Fibroblast of skin of left quadriceps (primary cell): ENCODE measurements at regions not wholly inside any gene's neighbourhood (a gene's known extent, or its start where the extent isn't known, plus 50 kb on each side); places are given as distances from the start of the nearest gene placed in this dataset.

Source experiments
- DNase-seq, 2 experiments: peaks; one replicate each; pipeline ENCODE4 v3.0.0-alpha.2; 2013; ENCODE audit warnings: low read depth in 2 of 2

DNA sequence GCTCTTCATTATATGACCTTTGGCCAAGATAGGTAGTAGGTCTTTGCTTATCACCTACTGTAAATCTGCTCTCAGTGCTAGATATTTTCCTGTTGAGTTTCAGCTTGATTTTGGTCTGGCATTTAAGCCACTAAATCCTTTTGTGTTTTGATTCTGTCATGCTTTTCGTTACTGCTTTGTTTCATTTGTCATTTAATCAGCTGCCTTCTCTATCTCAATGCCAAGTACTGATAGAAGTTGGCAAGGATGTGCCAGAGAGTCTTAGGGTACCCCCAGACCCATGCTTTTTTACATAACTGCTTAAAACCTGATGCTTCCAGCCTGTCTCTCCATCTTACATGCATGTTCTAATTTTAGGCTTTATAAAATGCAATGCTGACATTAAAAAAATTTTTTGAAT is 300.1 kb upstream of the SASH1 start:
- DNase-seq: no peak

DNA sequence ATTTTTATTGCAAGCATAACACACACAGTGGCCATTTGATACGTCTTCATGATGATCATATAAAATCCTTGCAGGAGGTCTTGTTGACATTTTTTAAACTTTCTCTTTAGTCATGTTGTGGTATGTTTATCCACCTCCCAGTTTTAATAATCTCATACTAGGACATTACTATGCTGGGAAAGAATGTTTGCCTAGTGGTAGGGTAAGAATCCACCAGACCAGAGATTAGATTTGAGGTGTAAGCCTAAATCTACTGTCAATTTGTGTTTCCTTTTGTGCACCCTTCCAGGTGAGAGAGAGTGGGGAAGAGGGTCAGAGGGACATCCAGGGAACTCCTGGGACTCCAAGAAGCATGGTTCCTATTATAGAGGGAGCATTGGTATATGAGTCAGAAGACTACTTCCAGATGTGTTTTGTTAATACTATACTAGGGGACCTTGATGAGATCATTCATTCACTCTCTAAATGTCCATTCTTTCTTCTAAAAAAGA is 298.3 kb upstream of the SASH1 start:
- DNase-seq: peak; percentile 57 to 60

DNA sequence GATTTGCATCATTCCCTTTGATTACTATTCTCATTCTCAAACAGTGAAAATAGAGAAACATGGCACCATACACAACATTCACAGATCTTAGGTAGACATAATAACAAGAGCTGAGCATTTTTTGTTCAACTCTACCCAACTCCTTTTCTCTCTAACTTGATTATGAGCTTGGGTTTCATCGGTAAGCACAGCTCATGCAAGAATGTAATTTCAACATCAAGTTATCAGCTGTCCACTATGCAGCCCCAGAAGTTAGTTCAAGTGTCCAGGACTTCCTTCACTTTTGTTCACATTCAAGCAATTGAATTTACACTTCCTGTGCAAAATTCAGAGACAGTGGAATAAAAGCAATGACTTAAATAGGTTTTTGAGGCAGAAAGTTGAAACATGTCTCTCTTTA is 297.7 kb upstream of the SASH1 start:
- no peak for DNase-seq

DNA sequence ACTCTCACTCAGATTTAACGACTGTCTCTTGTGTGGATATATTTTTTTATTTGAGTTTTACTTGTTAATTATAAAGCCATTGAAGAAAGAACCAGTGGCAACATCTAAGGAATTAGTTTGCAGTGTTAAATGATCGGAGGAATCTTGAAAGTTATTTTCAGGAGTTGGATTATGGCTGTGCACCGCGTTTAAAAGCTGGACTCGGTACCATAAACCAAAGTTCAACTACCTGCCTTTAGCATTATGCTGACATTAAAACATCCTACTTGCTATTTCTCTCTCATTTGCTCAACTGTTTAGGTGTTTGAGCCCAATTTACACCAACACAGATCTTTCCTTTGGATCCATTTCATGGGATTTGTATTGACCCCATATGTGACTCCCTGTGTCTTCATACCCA is 289.4 kb upstream of the SASH1 start:
- DNase-seq: no peak

DNA sequence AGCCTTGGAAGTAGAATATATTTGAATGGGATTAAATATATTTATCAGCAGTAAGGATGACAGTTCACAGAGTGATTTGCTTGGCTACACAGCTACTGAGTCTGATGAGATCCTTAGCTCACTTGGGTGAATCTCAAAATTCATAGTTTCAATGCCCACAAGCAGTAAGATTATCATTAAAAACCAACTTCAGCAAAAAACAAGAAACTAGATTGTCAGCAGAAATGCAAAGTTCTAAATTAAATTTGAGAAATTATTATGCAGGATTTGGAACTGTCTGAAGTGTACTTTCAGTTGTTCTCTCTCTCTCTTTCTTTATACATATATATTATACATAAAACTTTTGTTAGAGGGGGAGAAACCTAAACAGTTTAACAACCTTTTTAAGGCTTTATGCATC is 288.8 kb upstream of the SASH1 start:
- DNase-seq: no peak

DNA sequence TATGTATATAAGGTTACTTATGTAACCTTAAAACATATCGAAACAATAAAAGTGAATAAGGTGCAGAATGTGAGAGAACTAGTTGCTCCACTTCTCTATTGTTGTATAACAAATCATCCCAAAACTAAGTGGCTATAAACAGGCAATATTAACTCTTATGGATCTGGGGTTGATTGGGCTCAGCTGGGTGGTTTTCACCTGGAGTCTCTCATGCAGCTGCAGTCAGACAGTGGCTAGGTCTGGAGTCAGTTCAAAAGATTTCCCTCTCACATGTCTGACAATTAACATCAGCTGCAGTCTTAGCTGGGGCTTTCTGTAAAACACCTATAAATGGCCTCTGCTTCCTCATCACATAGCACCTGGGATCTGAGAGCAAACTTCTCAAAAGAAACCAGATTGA is 288.4 kb upstream of the SASH1 start:
- no peak for DNase-seq

DNA sequence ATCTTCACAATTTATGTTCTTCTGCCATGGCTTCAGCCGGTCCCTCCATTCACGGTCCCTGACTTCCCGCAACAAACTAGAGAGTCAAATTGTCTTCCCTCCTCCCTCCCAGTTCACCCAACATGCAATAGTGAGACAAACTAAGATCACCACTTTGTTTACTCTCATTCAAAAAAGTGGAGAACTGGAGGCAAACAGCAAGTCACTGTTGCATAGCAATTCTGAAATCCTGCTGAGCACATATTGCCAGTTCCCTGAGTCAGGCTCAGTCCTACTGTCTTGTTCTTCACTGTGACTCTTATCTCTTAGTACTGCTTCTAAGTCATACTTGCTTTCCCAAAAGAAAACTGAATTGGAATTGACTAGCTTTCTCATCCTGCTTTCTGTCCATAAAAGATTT is 287.2 kb upstream of the SASH1 start:
- DNase-seq: no peak

DNA sequence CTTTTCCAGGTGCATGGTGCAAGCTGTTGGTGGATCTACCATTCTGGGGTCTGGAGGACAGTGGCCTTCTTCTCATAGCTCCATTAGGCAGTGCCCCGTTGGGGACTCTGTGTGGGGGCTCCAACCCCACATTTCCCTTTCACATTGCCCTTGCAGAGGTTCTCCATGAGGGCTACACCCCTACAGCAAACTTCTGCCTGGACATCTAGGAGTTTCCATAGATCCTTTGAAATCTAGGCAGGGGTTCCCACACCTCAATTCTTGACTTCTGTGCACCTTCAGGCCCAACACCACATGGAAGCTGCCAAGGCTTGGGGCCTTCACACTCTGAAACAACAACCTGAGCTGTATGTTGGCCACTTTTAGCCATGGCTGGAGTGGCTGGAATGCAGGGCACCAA is 282.8 kb upstream of the SASH1 start:
- DNase-seq: no peak

DNA sequence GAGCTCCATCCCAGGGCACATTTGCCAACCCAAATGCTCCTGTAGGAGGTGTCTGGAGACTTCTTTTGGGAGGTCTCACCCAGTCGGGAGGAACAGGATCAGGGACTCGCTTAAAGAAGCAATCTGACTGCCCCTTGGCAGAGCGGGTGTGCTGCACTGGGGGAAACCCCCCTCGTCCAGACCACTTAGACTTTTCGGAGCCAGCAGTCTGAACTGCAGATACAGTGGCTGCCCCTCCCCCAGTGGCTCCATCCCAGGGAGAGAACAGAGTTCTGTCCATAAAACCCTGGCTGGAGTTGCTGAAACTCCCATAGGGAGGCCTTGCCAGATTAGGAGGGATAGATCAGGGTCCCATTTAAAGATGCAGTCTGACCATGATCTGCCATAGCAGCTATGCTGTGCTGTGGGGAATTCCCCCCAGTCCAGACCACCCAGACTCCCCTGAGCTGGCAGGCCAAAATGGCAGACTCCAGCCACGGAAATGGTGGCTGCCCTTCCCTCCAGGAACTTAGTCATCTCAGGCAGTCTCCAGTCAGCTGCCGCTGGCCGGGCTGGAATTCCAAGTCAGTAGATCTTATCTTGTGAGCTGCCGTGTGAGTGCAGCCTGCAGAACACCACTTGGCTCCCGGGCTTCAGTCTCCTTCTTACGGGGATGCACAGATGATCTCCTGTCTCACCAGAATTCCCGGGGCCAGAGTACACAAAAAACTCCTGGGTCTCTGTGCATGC is 278.1 kb upstream of the SASH1 start:
- peak; percentile 46 to 61 for DNase-seq

DNA sequence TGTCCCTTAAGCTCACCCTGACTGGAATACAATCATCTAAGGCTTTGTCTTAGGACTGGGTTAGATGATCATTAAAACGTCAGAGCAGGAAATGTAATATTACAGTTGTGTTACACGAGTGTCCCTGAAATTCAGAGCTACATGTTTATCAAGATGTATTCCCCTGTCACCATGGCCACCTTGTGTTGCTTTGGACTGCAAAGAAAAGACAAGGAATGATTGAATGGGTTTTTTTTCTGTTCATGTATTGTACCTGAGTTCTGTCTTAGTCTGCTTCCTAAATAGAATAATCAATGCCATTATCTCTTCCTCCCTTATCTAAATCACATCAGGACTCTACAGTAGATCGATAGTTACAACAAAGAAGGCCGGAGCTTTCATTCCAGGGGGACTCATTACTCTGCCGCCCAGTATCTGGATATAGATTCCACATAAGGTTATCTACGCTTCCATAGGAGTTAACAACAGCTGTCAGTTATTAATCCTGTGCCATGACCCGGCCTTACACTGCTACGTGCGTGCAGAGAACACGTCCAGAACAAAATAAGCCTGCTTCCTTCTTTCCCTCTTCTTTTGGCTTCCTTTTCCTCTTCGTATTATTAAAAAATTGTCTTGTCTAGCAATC is 274.1 kb upstream of the SASH1 start:
- no peak for DNase-seq

DNA sequence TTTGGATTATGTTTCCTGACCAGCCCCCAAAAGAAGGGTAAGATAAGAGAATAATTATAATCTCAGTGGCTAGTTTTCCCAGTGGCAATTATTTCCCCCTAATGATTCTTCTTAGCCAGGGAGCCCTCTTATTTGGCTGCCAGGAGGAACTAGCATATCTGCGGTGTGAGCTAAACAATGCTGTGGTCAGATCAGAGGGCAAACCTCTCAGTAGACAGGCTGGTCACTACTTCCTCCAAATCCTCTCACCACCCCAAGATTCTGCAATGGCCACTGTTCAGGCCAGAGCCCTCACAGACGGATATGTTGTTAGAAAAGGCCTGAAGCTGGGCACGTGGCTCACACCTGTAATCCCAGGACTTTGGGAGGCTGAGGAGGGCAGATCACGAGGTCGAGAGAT is 273.4 kb upstream of the SASH1 start:
- no peak for DNase-seq

DNA sequence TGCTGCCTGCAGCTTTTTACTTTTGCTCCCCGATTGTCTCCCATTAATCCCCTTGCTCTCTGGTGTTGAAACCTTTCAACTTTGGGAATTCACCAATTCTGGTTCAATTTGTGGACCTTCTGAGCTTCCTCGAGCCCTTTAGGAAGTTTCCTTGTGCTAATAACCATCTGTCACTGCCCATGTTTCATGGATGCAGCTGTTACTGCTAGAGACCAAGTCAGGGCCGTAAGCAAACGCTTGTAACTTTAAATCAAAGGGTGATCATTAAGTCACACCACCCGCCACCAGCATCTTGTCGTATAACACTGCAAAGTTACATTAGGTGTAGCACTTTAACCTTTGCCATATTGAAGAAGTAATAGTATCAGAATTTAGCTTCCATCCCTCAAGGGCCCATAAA is 268.3 kb upstream of the SASH1 start:
- no peak for DNase-seq

DNA sequence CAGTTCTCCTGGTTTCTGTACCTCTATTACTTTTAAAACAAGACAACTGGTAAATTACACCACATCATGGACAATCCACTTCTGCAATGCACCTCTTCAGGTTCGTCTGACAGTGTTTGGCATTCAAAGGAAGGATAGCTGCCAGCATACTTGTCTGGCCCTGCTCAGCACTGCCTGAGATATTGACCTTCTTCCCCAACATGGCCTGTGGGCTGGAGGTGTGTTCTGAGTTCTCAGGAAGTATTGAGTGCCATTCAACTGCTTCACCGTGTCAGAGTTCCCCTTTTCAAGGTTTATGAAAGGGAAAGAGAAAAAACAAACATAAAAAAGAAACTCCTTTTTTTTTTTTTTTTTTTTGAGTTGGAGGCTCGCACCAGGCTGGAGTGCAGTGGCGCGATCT is 267.9 kb upstream of the SASH1 start:
- DNase-seq: no peak

DNA sequence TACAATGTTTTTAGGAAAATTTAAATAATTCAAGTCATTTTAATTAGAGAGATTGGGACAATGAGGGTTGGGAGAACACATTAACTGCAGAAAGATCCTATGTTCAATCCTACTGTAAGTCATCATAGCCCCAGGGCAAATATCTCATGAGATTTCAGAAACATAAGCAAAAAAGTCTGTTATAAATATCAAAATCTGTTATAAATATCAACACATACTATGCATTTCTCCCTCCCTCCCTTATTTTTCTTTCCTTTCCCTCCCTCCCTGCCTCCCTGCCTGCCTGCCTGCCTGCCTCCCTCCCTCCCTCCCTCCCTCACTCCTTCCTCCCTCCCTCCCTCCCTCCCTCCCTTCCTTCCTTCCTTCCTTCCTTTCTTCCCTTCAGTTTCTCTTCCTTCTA is 267.3 kb upstream of the SASH1 start:
- DNase-seq: no peak

DNA sequence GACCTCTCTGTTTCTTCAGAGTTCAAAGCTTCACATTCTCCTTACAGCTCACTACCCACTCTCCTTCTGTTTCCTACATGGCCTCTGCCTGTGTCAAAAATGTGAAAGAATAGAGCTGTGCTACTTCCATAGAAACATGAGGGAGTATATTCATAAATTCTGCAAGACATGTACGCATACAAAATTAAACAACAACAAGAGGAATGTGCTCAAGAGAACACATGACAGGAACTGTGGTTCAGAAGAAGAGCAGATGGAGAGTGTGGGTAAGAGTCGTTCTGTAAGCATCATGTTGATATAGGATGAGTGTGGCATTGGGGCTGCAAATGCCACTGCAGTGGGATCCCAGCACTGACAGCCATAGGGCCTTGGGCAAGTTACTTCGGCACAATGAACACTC is 266.6 kb upstream of the SASH1 start:
- no peak for DNase-seq

DNA sequence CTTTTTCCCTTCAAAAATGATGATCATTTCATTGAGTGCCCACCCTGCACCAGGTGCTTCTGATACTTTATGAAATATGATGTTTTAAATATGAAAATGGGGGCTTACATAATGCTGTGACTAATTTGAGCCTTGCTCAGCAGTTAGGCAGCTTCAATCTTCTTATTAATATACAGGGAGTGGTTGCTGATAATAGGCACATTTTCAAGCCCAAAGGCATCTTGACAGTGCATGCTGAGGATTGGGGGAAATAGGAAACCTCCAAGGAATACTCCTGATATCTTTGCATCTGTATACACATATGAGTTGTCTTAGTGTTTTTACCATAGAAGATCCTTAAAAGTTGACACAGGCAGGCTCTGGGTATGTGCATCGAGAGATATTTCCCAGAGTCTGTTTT is 262.3 kb upstream of the SASH1 start:
- no peak for DNase-seq

DNA sequence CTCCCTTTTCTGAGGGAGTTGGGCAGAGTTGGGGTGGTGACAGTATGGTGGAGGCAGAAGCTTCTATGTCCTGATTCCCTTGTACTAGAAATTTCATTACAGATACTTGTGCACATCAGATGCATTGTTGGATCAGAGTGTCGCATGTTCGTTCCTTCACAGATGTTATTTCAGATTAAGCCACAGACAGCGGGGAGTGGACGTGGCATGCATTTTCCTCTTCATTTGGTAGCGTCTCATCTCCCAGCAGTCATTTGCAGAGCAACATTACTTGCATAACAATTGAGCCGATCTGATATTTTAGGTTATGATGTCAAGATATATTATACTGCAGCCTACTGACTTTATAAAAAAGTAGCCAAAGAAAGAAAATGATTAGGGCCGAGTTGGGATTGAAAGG is 261.6 kb upstream of the SASH1 start:
- DNase-seq: no peak

DNA sequence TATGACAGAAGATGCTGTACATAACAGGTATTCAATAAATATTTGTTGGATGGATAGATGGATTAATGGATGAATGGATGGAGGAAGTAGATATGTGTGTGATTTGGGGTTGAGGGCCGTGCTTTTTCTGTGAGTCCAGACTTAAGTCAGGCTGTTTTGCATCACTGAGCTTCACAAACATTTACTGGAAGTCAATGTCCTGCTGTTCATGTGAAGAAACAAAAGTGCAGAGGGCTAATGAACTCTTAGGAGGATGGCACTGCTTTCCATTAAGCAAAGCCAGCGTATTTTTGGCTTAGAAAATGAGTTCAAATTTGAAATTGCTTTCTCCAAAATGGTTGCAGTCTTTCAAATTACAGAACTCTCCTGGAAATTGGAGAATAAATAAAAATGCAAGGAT is 260.6 kb upstream of the SASH1 start:
- DNase-seq: no peak

DNA sequence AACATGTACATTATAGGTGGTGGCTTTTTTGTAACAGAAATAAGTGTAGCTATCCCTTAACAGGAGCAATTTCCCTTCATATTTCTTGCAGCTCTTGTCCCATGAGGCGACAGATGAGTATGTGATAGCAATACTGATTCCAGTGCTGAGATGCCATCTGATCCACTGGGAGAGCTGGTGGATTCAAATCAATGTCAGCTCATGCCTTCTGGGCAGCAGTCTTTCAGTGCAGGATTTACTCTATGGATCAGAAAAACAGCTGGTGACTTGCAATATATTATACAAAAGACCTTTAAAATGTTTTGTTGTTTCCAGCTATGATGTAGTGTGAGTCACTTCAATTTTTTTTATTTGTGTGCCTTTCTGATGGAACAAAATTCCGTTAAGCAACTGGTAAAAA is 259.9 kb upstream of the SASH1 start:
- DNase-seq: no peak

DNA sequence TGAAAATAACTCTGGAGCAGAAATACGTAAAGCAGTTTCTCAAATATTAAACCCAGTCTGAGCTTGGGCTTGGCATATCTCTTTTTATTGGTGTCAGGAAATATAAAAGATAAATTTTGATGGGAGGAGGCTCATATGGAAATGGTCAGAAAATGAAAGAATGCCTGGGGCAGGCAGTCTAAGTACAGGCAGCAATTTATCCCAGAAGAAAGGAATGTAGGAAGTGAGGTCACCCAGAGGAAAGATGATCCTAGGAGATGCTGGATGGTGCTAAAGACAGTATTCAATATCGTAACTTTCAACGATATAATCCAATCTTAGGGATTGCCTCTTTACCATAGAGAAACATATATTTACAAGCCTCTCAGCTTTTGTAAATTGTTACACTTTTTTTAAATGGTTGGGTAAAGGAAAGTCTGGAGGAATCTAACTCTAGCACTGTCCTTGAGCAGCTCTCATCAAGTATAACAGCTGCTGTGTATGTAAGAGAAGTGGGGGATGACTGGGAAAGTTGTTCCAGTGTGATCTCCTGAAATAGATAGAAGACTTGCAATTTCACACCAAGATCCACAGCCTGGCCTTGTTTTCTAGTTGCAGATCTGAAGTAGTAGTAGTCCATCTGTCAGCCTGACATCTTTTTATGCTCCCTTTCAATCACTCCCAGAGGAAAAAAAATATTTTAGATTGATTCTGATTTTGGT is 256.9 kb upstream of the SASH1 start:
- DNase-seq: peak; percentile 3 to 10

DNA sequence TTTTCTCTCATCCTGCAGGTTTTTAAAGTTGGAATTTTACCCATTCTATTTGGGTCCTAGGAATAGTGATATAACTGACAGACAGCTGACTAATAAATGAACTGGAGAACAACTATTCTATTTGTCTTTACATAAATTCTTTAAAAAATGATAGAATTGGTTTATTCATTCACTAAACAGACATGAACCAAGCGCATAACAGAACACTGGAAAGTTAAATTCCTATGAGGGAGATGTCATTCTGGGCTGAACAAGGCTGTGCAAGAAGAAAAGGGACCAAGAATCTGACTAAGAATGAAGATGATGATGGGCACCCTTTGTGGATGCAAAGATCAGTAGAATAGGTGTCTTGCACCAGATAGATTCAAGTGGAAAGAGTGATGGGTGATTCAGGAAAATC is 256.3 kb upstream of the SASH1 start:
- no peak for DNase-seq

DNA sequence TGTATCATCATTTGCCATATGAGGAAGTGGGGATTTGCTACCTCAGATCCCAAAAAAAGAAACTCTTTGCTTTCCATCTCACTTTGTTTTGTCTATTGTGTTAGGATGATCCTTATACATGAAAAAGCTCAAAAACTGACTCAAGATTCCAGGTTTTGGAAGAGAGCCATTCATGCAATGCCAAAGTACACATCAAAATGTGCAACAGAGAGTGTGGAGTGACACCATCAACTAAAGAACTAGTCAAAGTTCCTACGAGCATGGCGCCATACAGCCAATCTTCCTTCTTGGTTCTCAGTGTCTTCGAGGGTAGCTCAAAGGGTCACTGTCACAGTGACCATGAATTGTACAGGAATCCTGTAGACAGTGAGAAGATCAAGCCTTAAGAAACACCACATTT is 255.8 kb upstream of the SASH1 start:
- no peak for DNase-seq

DNA sequence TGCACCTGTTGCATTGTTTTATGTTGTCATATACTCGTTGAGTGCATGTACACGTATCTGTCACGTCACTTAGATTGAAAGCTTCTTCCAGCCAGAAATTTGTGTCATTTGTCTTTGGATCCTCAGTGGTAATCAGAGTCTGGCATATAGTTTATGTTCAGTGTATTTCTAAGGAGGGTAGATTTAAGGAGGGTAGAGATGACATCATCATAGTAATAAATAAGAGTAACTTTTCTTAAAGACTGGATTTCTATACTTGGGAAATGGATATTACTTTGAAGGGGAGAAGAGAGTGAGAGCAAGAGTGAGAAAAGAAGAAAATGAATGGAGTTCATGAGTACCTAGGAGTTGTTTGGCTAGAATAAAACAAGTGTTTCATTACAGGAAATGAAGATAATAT is 255.0 kb upstream of the SASH1 start:
- DNase-seq: no peak
